ENCODE measurements at regions not wholly inside any gene's neighbourhood (a gene's known extent, or its start where the extent isn't known, plus 50 kb on each side); places are given as distances from the start of the nearest gene placed in this dataset.
"Not testable (repeated sequence)": the region's sequence is repeated elsewhere in the genome, so short reads cannot be mapped to it uniquely, and the experiment has no call there.

DNA sequence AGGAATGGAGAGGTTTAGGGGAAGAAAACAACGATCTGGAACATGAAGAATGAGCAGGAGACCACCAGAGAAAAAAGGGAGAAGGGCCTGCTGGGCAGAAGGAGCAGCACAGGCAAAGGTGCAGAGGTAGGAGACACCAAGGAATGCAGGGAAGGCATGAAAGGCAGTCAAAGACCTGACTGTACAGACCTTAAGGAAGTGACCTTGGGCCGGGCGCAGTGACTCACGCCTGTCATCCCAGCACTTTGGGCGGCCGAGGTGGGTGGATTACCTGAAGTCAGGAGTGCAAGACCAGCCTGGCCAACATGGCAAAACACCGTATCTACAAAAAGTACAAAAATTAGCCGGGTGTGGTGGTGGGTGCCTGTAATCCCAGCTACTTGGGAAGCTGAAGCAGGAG is 157.7 kb upstream of the ATP10A start:
- no peak for DNase-seq

DNA sequence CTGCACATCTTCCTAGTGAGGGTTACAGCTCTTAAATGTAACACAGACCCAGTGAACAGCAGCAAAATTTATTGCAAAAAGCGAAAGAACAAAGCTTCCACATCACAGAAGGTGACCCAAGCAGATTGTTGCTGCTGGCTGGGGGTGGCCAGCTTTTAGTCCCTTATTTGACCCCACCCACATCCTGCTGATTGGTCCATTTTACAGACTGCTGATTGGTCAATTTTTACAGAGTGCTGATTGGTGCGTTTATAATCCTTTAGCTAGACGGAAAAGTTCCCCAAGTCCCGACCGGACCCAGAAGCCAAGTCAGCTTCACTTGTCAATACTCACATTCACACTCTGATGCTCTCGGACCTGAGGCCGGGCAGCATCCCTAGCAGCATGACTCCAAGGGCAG is 154.5 kb upstream of the ATP10A start:
- DNase-seq: no peak

DNA sequence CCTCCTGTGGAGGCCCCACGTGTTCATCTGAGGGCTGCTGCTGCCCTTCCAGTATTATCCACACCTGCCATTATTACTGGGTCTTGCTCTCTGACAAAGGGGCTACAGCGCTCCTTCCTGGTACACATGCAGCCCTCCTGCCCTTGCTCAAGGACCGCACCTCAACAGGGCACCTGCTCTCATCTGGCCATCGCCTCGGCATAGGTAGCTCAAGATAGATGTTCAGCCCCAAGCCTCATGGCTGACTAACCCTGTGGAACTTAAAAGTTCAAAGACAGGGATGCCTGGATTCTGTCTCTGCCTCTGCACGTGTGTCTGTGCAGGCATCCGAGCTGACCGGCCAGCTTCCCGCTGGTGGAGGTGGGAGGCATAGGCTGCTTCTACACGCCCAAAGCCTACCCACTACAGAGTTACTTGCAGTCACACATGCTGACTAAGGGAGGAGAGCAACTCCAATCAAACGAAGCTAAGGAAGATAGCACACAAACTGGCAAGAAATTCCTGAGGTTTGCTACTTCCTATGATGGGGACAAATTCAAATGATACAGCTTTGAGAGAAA is 152.5 kb upstream of the ATP10A start:
- no peak for DNase-seq

DNA sequence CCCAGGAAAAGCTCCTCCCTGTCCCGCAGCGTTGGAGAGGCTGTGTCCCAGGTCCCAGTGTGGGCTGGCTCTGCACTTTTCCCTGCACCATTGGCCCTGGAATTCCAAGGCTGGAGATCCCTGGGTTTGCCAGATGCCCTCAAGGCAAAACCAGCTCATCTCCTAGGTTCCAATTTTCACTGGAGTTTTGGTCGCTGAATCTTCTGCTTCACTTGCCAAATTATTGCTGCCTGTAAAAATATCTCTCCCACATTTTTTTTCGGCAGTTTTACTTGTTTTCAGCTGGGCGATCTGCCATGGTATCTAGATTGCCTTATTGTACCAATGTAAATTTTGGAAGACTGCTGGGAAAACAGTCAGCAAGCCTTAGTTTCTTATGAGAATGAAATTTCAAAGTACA is 150.9 kb upstream of the ATP10A start:
- no peak for DNase-seq

DNA sequence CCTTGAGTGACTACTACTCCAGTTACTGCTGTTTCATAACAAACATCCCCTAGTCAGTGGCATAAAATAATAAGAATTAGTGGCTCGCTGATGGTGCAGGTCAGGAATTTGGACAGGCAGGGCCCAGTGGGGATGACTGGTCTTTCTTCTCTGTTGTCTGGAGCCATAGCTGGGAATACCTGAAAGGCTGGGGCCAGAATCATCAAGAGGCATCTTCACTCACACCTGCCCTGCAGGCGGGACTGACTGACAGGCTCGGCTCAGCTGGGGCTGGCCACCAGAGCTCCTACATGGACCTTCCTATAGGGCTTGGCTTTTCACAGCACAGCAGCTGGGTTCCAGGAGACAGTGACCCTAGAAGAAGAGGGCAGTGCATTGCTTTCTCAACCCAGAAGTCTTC is 148.8 kb upstream of the ATP10A start:
- no peak for DNase-seq

DNA sequence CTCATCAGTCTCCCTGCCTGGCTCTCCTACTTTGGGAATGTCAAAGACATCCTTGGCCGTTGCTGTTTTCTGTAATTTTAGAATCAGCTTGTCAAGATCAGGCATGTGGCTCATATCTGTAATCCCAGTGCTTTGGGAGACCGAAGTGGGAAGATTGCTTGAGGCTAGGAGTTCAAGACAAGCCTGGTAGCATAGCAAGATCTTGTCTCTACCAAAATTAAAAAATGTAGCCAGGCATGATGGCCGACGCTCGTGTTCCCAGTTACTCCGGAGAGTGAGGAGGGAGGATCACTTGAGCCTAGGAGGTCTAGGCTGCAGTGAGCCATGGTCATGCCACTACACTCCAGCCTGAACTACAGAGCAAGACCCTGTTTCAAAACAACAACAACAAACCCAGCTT is 144.0 kb upstream of the ATP10A start:
- DNase-seq: no peak

DNA sequence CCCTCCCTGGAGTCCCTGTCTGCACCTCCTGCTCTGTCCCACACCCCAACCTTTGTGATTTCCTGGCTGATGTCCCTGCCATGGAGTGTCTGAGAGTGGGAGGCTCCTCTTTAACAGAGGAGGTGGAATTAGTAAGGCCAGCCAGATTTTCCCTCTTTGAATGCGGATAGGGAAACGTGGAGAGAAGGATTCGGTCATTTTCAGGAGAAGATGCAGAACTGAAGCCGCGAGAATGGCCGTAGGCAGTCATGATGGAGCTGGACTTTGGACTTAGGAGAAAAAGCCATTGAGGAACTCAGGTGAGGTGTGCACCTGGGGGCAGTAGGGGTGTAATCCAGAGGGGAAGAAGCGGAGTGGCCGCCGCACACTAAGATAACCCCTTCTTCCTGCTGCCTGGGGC is 138.1 kb upstream of the ATP10A start:
- no peak for DNase-seq

DNA sequence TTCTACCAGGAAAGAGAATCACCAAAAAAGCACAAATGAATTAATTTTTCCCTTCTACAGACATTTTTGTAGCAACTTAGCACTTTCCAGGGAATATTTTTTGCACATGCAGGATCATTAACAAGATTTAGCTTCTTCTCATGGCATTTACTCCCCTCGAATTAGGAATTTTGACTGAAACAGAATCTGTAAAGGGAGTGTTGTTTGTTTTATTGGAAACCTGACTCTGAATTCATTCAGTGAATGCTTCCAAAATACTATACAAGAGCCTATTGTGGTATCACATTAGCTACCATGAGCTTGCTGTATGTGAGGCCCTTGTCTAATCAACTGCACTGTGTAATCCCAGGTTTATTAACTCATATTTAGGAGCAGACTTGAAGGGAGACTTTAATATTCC is 130.4 kb upstream of the ATP10A start:
- DNase-seq: no peak

DNA sequence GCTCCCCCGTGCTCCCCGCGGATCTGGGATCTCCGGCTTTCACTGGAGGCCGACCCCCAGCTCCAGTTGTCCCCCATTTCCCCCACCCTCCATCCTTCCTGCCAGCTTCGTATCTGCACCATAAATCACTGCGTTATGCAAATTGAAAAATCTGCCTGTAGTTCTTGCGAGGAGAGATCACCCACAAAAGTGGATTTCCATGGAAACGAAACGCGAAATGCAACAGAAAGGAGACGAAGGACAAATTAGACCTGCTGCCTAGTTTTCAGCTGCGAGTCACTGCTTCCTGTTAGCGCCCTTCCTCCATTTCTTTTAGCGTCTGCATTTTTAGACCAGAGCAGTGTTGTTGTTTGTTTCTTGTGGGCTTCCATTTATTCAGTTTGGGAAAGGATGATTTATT is 127.1 kb upstream of the ATP10A start:
- DNase-seq: no peak

DNA sequence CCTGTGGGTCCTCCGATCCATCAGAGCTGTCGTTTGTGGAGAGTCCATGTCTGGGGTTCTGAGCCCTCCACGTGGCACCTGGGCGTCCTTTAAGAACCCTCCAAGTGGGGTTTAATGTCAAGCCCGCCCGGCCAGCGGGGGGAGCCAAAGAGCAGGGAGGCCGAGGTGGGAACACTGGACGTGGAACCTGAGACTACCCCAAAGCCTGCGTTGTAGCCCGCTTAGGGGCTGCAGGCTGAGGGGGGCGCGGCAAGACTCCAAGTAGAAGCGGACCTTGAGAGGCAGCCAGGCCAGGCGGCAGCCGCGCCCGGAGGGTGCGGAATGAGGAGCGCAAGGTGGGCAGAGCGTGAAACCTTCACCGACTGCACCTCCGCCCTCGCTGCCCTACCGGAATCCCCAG is 126.2 kb upstream of the ATP10A start:
- no peak for DNase-seq

DNA sequence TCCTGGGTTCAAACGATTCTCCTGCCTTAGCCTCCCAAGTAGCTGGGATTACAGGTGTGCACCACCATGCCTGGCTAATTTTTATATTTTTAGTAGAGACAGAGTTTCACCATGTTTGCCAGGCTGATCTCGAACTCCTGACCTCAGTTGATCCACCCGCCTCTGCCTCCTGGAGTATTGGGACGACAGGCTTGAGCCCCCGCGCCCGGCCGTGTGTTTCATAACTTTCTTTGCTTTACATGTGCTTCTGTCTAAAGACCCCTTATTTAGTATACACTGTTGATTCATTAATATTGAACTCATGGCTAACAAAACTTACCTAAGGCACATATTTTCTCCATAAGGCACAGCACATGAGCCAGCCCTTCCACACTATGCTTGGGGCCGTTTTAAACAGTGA is 125.6 kb upstream of the ATP10A start:
- DNase-seq: not testable (repeated sequence)

DNA sequence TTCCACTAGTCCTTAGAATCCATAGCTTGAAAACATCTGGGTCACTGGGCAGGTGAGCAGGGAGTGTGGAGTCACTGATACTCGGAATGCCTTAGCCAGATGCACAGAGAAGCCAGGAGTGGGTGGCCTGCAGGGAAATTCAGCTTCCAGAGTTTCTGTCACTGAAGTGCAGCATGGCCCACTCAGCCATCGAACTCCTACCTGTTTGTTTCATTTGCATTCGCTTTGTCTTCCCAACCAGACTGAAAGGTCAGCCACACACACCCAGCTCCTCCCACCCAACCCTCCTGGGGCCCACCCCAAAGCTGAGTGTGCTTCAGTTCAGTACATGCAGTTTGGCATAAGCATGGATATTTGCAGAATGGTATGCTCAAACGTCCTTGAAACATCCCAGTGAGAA is 124.5 kb upstream of the ATP10A start:
- no peak for DNase-seq

DNA sequence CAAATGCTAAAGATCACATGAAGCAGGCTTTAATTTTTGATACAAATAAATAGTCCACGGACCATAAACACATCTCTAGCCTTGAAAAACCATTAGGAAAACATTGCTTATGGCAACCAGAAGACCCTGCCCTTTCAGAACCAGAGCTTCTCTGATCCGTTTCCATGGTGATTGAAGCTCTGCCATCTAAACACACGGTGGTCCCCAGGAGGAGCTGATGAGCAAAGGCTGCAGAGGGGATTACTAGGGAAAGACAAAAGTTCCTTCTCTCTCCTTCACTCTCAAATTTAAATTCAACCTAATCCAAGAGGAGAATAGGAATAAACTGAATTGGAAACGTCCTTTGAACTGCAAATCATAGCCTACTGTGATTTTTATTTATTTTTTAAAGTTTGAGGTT is 122.0 kb upstream of the ATP10A start:
- DNase-seq: no peak

DNA sequence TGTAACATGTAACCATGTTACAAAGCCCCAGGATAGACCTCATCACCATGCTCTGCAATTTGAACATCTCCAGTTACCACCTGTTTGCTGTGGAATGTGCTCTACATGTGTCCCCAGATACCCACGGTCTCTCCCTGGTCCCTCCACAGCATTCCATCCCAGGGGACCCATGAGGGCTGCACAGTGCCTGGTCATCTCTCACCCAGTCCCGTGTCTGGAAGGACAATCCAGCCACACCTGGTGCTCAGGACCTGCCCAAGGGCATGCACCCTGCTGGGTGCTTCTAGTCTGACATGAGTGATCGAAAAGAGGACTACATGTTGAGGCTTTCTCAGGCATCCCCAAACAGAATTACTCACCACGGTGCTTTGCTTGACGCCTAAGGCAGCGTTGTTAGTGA is 119.6 kb upstream of the ATP10A start:
- DNase-seq: no peak

DNA sequence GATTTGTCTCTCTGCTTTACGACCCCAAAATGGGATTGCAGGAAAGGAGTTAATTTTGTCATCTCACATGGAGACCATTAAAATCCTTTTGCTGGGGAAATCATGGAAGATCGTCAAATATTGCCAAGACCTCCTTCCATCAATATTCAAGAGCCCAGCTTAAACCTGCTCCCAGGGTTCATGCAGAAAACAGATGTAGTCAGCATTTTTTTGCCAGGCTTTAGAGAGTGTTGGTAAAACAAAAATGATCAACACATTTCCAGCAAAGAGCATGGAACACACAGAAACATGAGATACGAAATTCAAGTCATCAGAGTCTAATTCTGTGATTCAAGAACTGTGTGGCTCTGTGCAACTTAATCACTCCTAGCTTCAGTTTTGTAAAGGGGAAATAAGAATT is 118.0 kb upstream of the ATP10A start:
- DNase-seq: no peak

DNA sequence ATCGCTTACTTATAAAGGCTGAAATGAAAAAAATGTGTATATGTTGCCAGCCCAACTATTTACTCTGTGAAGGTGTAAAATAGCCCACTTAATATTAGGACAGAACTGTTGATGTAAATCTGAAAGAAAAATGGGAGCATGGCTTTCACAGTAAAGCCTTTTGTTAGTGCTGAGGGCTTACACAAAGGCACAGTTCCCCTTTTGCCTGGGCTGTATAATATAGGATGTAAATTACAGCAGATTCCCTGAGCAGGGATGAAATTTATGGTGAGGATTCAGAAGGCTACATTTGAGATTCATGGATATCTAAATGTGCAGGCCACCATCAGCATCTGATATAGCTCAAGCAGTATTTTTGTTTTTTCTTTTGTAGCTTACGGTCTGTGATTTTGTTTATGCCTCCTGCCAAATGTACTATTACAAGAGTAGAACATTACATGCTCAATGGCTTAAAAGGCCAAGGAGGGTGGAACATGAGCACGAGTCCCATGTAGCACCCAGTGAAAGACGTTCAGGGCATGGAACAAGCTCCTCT is 109.1 kb upstream of the ATP10A start:
- DNase-seq: no peak

DNA sequence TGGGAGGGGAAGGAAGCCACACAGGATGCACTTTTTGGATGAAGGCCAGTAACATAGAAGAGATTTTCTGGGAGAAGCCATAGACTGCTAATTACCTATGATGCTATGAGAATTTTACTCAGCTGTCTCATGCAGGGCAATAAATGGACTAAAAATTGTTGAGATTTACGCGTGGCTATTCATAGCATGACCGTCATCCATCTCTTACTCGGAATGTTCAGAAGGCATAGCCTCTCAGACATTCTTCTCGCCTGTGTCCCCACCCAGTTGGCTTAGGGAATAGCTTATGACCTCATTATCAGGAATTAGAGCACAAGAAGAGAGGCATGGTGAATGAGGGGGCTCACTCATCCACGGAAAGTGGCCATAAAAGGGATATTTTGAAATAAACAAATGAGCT is 107.9 kb upstream of the ATP10A start:
- DNase-seq: no peak

DNA sequence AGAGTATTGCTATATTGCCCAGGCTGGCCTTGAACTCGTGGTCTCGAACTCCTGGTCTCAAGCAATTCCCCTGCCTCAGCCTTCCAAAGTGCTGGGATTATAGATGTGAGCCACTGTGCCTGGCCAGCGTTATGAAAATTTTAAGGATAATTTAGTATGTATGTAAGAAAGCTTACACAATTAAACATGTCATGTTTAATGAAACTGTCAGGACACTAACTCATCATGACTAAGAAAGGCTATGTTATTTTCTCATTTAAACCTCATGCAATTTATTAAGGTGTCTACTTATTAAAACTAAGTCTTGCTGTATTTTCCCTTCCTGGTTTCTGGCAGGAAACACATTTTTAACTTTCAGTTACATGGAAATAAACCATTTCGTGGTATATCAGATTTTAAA is 106.8 kb upstream of the ATP10A start:
- no peak for DNase-seq

DNA sequence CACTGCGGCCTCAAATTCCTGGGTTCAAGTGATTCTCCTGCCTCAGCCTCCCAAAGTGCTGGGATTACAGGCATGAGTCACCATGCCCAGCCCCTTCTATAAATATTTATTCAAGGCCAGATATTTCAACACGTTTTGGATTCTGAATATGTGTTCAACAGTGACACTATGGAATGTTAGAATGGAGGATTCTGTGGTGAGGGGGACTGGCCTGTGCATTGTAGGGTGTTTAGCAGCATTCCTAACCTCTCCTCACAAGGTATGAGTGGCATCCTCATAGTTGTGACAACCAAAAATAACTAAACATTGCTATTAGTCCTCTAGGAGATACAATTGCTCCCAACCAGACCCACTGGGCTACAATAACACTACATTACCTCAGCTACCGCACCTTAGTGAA is 104.0 kb upstream of the ATP10A start:
- DNase-seq: no peak

DNA sequence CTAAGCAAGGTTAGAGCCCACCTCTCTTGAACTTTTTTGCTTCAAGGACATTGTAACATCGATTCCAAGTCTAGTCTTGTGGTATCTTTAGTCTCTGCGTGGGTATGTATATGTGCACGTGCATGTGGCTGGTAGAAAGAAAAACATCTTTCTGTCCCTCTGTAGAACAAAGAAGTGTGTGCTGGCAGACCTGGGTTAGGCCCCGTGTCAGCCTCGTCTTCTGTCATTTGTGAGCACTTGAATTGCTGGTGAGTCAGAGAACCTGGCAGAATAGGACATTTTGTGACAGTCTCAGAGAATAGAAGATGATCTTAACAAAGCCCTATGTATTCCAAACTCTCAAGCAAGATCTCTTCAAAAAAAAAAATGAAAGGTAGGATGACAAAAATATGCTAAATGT is 102.2 kb upstream of the ATP10A start:
- DNase-seq: no peak

DNA sequence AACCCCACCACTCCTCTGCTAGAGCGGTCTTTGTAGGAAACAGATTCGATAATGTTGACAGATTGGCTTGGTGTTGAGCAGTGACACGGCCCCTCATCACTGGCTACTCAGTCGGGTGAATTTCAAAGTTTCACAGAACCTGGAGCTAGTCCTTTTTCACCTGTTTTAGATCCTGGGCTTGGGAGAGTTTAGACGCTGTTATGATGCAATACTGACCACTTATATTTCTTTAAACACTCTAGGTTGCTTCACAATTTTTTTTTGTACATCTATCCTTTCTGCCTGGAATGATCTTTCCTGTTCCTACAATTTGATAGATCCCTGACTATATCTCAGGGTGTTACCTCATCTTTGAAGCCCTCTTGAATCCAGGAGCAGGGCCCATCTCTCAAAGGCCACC is 97.1 kb upstream of the ATP10A start:
- no peak for DNase-seq

DNA sequence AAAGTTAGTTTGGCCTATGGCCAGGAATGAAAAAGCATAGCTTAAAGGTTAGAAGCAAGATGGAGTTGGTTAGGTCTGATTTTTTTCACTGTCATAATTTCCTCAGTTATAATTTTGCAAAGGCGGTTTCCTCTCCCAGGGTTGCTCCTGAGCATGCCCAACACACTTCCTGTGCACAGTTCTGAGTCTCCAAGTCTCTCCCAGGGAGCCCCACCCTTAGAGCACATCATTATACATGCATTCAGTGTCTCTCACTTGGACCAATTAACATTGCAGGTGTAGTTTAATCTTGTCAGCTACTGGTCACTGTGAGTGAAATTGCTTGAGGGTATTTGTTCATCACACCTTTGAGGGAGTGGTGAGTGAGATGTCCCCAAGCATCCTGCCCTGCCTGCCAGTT is 96.0 kb upstream of the ATP10A start:
- no peak for DNase-seq

DNA sequence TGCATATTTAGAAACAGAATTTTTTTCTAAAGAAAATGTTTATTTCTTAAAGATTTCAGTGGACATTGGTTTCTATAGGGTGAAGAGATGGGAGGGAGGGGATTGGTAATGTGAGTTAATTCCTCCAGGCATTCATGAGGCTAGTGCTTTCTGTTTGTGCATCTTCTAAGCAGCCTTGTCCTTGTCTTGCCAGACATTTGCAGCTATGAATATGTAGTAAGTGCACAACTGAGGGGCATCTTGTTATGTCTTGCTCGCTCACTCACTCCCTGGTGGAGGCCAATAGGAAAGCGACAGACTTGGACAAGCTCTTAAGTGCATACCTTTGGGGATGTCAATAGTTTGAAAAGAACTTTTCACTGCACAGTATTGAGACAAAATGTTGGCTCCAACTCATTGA is 92.5 kb upstream of the ATP10A start:
- no peak for DNase-seq

DNA sequence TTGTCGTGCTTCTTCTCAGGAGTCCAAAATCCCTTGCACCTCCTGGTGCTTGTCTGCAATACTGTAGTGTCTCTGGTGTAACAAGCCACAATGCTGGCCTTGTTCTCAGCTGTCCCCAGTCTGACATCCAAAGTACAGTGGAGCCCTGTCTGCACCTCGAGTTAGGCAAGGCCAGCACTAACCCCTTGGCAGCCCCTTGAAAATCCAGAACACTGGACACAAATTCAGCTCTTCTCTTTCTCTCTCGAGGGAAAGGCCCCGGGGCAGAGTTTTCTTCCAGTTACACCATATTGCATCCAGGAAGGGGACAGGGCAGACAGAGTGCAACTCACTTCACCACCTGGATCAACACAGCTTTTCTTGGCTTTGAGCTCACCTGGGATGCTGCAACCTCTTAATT is 91.3 kb upstream of the ATP10A start:
- DNase-seq: no peak

DNA sequence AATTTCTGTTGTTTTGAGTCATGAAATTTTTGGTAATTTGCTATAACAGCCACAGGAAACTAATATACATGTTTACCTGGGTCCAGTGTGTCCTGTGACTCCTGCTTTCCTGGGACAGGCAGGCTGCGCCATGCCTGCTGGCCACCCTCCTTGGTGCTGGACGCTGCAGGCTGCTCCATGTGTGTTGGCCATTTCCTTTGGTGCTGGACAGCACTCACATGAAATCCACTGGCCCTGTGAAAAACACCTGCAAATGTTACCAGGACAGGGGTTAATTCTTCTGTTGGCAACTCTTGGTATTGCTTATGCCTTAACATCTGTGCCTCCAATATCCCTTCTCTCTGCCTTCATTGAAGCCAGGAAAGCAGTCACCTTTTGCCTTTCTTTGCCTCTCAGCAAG is 86.9 kb upstream of the ATP10A start:
- DNase-seq: no peak
